PC-9 (cell line): ENCODE measurements at regions not wholly inside any gene's neighbourhood (a gene's known extent, or its start where the extent isn't known, plus 50 kb on each side); places are given as distances from the start of the nearest gene placed in this dataset.

Experiments used
- CTCF ChIP-seq: fragments of 200-600 bp; sonication (generic); conservative IDR thresholded peaks from 2 replicates; pipeline ENCODE4 v1.6.1; 2017; ENCODE audit warnings: mixed run types, antibody characterized with exemption, mild to moderate bottlenecking, moderate library complexity
- EZH2 ChIP-seq: fragments of 200-600 bp; sonication (generic); IDR thresholded peaks from 2 replicates; pipeline ENCODE4 v1.8.0; 2017; ENCODE audit warnings: antibody characterized with exemption, low read depth

- TF ChIP-seq CTCF = no peak
- TF ChIP-seq EZH2 = no peak
Measured at GRCh38 chr13:111949311-111949710, 117.6 kb upstream of the SOX1 start.
